ENCODE measurements at regions not wholly inside any gene's neighbourhood (a gene's known extent, or its start where the extent isn't known, plus 50 kb on each side); places are given as distances from the start of the nearest gene placed in this dataset.

GRCh38 chr2:84048964-84049363 lies 410.1 kb downstream of the SUCLG1 start:
- TF ChIP-seq POLR2AphosphoS5 (IDR thresholded peaks at IDR 0.05; ENCODE audit: borderline replicate concordance, low read depth, low read length) (no peak), EZH2 (IDR thresholded peaks at IDR 0.05) (no peak)

Data from SK-N-MC (cell line).